Activated naive CD8-positive, alpha-beta T cell (primary cell): ENCODE measurements at regions not wholly inside any gene's neighbourhood (a gene's known extent, or its start where the extent isn't known, plus 50 kb on each side); places are given as distances from the start of the nearest gene placed in this dataset.

ENCODE experiments used
- H3K27ac Mint-ChIP-seq: one replicate; pipeline ENCODE4 v1.8.0; 2021; ENCODE audit warnings: mixed read lengths
- H3K27me3 Mint-ChIP-seq: one replicate; pipeline ENCODE4 v1.8.0; 2021; ENCODE audit warnings: mixed read lengths
- H3K36me3 Mint-ChIP-seq: one replicate; pipeline ENCODE4 v1.8.0; 2021; ENCODE audit warnings: mixed read lengths
- H3K4me1 Mint-ChIP-seq: one replicate; pipeline ENCODE4 v1.8.0; 2021; ENCODE audit warnings: low read depth, mixed read lengths
- H3K4me3 Mint-ChIP-seq: one replicate; pipeline ENCODE4 v1.8.0; 2021; ENCODE audit warnings: mild to moderate bottlenecking, mixed read lengths
- H3K9me3 Mint-ChIP-seq: one replicate; pipeline ENCODE4 v1.8.0; 2021; ENCODE audit warnings: low read depth, mixed read lengths

GRCh38 chr2:39508198-39508597, 71.1 kb upstream of the MAP4K3 start:
- Mint-ChIP-seq H3K27me3 (peaks cover 2% of the 10 kb centered on the region), H3K9me3 (no peaks in the 10 kb centered on the region), H3K36me3 (no peaks in the 10 kb centered on the region), H3K27ac (no peak overlapping the region), H3K4me1 (peaks cover 17% of the 10 kb centered on the region), H3K4me3 (no peak overlapping the region)

- Mint-ChIP-seq H3K4me3 (no peak overlapping the region), H3K27me3 (no peaks in the 10 kb centered on the region), H3K36me3 (no peaks in the 10 kb centered on the region), H3K27ac (no peak overlapping the region), H3K4me1 (peaks cover 29% of the 10 kb centered on the region), H3K9me3 (no peaks in the 10 kb centered on the region)
These were observed 73.1 kb upstream of the MAP4K3 start for GRCh38 chr2:39510140-39510539.

- H3K4me3 Mint-ChIP-seq, result no peak overlapping the region
- H3K4me1 Mint-ChIP-seq, result peaks cover 29% of the 10 kb centered on the region
- no peak overlapping the region for H3K27ac Mint-ChIP-seq
- no peaks in the 10 kb centered on the region for H3K36me3 Mint-ChIP-seq
- H3K27me3 Mint-ChIP-seq, result no peaks in the 10 kb centered on the region
- no peaks in the 10 kb centered on the region for H3K9me3 Mint-ChIP-seq
These were observed 74.1 kb upstream of the MAP4K3 start for GRCh38 chr2:39511219-39511604.

- Mint-ChIP-seq H3K27me3 (no peaks in the 10 kb centered on the region), H3K4me3 (no peak overlapping the region), H3K9me3 (no peaks in the 10 kb centered on the region), H3K36me3 (no peaks in the 10 kb centered on the region), H3K27ac (peak overlapping the region; percentile 17), H3K4me1 (peaks cover 29% of the 10 kb centered on the region)
These were observed 74.7 kb upstream of the MAP4K3 start for GRCh38 chr2:39511605-39512433.

GRCh38 chr2:39512434-39512935, 75.4 kb upstream of the MAP4K3 start:
- H3K36me3 Mint-ChIP-seq, result no peaks in the 10 kb centered on the region
- no peaks in the 10 kb centered on the region for H3K9me3 Mint-ChIP-seq
- peaks cover 29% of the 10 kb centered on the region for H3K4me1 Mint-ChIP-seq
- no peaks in the 10 kb centered on the region for H3K27me3 Mint-ChIP-seq
- H3K27ac Mint-ChIP-seq, result peak overlapping the region; percentile 62
- H3K4me3 Mint-ChIP-seq, result no peak overlapping the region

GRCh38 chr2:39512941-39513340, 75.9 kb upstream of the MAP4K3 start:
- H3K4me3 Mint-ChIP-seq, result no peak overlapping the region
- H3K4me1 Mint-ChIP-seq, result peaks cover 29% of the 10 kb centered on the region
- H3K27me3 Mint-ChIP-seq, result no peaks in the 10 kb centered on the region
- peaks cover 2% of the 10 kb centered on the region for H3K36me3 Mint-ChIP-seq
- H3K27ac Mint-ChIP-seq, result peak overlapping the region; percentile 62
- no peaks in the 10 kb centered on the region for H3K9me3 Mint-ChIP-seq

- H3K4me1 Mint-ChIP-seq, result peaks cover 29% of the 10 kb centered on the region
- no peaks in the 10 kb centered on the region for H3K9me3 Mint-ChIP-seq
- peaks cover 5% of the 10 kb centered on the region for H3K36me3 Mint-ChIP-seq
- H3K27ac Mint-ChIP-seq, result peak overlapping the region; percentile 62
- peak overlapping the region; percentile 12 for H3K4me3 Mint-ChIP-seq
- H3K27me3 Mint-ChIP-seq, result no peaks in the 10 kb centered on the region
These were observed 76.6 kb upstream of the MAP4K3 start for GRCh38 chr2:39513641-39514094.

- H3K27me3 Mint-ChIP-seq, result no peaks in the 10 kb centered on the region
- peaks cover 5% of the 10 kb centered on the region for H3K36me3 Mint-ChIP-seq
- no peak overlapping the region for H3K27ac Mint-ChIP-seq
- H3K4me1 Mint-ChIP-seq, result peaks cover 29% of the 10 kb centered on the region
- no peaks in the 10 kb centered on the region for H3K9me3 Mint-ChIP-seq
- H3K4me3 Mint-ChIP-seq, result no peak overlapping the region
These were observed 77.7 kb upstream of the MAP4K3 start for GRCh38 chr2:39514825-39515224.

- Mint-ChIP-seq H3K9me3 (no peaks in the 10 kb centered on the region), H3K36me3 (peaks cover 5% of the 10 kb centered on the region), H3K4me3 (no peak overlapping the region), H3K4me1 (peaks cover 29% of the 10 kb centered on the region), H3K27ac (no peak overlapping the region), H3K27me3 (no peaks in the 10 kb centered on the region)
These were observed 78.3 kb upstream of the MAP4K3 start for GRCh38 chr2:39515273-39515896.

- Mint-ChIP-seq H3K9me3 (no peaks in the 10 kb centered on the region), H3K27ac (no peak overlapping the region), H3K36me3 (peaks cover 5% of the 10 kb centered on the region), H3K4me3 (no peak overlapping the region), H3K4me1 (peaks cover 29% of the 10 kb centered on the region), H3K27me3 (no peaks in the 10 kb centered on the region)
These were observed 78.8 kb upstream of the MAP4K3 start for GRCh38 chr2:39515897-39516346.

GRCh38 chr2:39516347-39517101, 79.4 kb upstream of the MAP4K3 start:
- Mint-ChIP-seq H3K27me3 (no peaks in the 10 kb centered on the region), H3K27ac (no peak overlapping the region), H3K9me3 (no peaks in the 10 kb centered on the region), H3K4me3 (no peak overlapping the region), H3K36me3 (peaks cover 5% of the 10 kb centered on the region), H3K4me1 (peaks cover 28% of the 10 kb centered on the region)

- Mint-ChIP-seq H3K36me3 (peaks cover 5% of the 10 kb centered on the region), H3K4me3 (no peak overlapping the region), H3K27me3 (no peaks in the 10 kb centered on the region), H3K4me1 (peaks cover 22% of the 10 kb centered on the region), H3K27ac (no peak overlapping the region), H3K9me3 (peaks cover under 1% of the 10 kb centered on the region)
These were observed 80.0 kb upstream of the MAP4K3 start for GRCh38 chr2:39517102-39517436.

GRCh38 chr2:39517622-39518021, 80.5 kb upstream of the MAP4K3 start:
- Mint-ChIP-seq H3K4me3 (no peak overlapping the region), H3K36me3 (peaks cover 10% of the 10 kb centered on the region), H3K4me1 (peaks cover 18% of the 10 kb centered on the region), H3K27me3 (no peaks in the 10 kb centered on the region), H3K9me3 (peaks cover 4% of the 10 kb centered on the region), H3K27ac (no peak overlapping the region)

GRCh38 chr2:39519886-39520285, 82.8 kb upstream of the MAP4K3 start:
- Mint-ChIP-seq H3K27me3 (no peaks in the 10 kb centered on the region), H3K36me3 (peaks cover 10% of the 10 kb centered on the region), H3K9me3 (peaks cover 4% of the 10 kb centered on the region), H3K27ac (no peak overlapping the region), H3K4me1 (no peaks in the 10 kb centered on the region), H3K4me3 (no peak overlapping the region)
